Endothelial cell (in vitro differentiated cells): ENCODE measurements at regions not wholly inside any gene's neighbourhood (a gene's known extent, or its start where the extent isn't known, plus 50 kb on each side); places are given as distances from the start of the nearest gene placed in this dataset.
"Not testable (repeated sequence)": the region's sequence is repeated elsewhere in the genome, so short reads cannot be mapped to it uniquely, and the experiment has no call there.

Experiments
- DNase-seq: peaks from one replicate; pipeline ENCODE4 v3.0.0; 2021; ENCODE audit warnings: low spot score
- H3K27ac Mint-ChIP-seq: one replicate; pipeline ENCODE4 v1.8.0; 2021; ENCODE audit warnings: mixed read lengths, inconsistent platforms; ENCODE audit not compliant: unreplicated experiment
- H3K27me3 Mint-ChIP-seq: one replicate; pipeline ENCODE4 v1.8.0; 2021; ENCODE audit warnings: mild to moderate bottlenecking, moderate library complexity, mixed read lengths, inconsistent platforms; ENCODE audit not compliant: unreplicated experiment
- H3K36me3 Mint-ChIP-seq: one replicate; pipeline ENCODE4 v1.8.0; 2021; ENCODE audit warnings: mild to moderate bottlenecking, low read depth, mixed read lengths, inconsistent platforms; ENCODE audit not compliant: unreplicated experiment
- H3K4me1 Mint-ChIP-seq: one replicate; pipeline ENCODE4 v1.8.0; 2021; ENCODE audit warnings: mild to moderate bottlenecking, mixed read lengths, inconsistent platforms; ENCODE audit not compliant: unreplicated experiment
- H3K4me3 Mint-ChIP-seq: one replicate; pipeline ENCODE4 v1.8.0; 2021; ENCODE audit warnings: mild to moderate bottlenecking, mixed read lengths, inconsistent platforms; ENCODE audit not compliant: unreplicated experiment
- H3K9me3 Mint-ChIP-seq: one replicate; pipeline ENCODE4 v1.8.0; 2021; ENCODE audit warnings: mixed read lengths, inconsistent platforms; ENCODE audit not compliant: unreplicated experiment

DNA sequence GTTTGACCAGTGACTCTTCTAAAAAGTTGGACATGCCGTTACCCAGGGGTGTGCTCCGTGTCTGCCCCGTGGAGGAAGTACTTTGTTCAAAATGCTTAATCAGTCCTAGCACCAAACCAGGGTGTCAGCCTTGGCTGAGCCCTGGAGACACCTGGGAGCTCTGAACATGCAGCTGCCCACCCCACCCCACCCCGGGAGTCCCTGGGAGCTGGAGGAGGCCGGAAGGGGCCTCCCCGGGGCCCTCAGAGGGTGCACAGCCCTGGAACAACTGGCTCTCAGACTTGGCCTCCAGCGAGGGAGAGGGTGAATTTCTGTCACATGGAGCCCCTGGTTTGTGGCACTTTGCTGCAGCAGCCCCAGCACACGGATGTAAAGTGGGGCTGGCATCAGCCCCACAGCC lies 152.1 kb downstream of the LAT start:
- DNase-seq, H3K9me3 Mint-ChIP-seq, H3K4me3 Mint-ChIP-seq, H3K27me3 Mint-ChIP-seq, H3K4me1 Mint-ChIP-seq, H3K36me3 Mint-ChIP-seq, H3K27ac Mint-ChIP-seq: not testable (repeated sequence)

DNA sequence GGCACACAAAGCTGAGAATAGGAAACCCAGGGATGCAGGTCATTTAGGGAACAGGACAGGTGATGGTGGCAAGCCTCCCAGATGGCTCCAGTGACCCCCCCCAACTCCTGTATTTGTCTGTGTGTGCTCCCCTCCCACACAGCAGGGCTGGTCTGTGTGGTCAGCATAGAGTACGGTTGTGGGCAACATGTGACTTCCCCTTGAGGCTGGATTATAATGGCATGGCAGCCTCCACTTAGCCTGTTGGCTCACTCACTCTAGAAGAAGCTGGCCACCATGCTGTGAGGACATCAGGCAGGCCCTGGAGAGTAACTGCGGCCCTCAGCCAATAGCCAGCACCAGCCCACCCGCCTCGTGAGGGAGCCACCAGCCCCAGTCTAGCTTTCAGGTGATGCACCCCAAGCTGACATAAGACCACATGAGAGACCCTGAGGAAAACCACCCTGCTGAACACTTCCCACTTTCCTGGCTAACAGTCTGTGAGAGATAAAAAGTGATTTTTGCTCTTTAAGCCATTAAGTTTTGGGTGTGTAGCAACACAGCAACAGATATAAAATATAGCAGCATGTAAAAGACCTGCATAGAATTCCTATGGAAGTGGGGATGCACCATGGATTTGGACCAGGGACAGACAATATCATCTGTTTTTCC lies 151.3 kb downstream of the LAT start:
- H3K27me3 Mint-ChIP-seq, H3K4me3 Mint-ChIP-seq, H3K4me1 Mint-ChIP-seq, DNase-seq, H3K9me3 Mint-ChIP-seq, H3K27ac Mint-ChIP-seq, H3K36me3 Mint-ChIP-seq: not testable (repeated sequence)

DNA sequence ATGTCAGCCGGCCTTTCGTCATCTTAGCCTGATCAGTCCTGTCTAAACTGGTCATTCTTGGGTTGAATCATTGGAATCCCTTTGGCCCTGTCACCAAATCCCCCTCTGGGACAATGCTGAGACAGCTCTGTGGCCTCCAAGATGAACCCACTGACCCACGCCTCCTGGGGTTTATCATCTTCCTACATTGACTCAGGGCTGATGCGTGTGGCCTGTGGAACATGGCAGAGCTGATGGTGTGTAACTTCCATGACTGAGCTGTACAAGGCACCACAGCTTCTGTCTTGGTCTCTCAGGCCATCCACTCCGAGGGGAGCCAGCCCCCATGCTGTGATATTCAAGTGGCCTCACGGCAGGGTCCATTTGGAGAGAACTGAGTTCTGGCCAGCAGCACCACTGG lies 150.2 kb downstream of the LAT start:
- not testable (repeated sequence) for H3K36me3 Mint-ChIP-seq, DNase-seq, H3K4me3 Mint-ChIP-seq, H3K9me3 Mint-ChIP-seq, H3K27me3 Mint-ChIP-seq, H3K27ac Mint-ChIP-seq, H3K4me1 Mint-ChIP-seq

- not testable (repeated sequence) for H3K9me3 Mint-ChIP-seq, H3K27ac Mint-ChIP-seq, H3K4me1 Mint-ChIP-seq, H3K36me3 Mint-ChIP-seq, H3K27me3 Mint-ChIP-seq, DNase-seq, H3K4me3 Mint-ChIP-seq
Measured at GRCh38 chr16:29133681-29134430, 149.0 kb downstream of the LAT start.

DNA sequence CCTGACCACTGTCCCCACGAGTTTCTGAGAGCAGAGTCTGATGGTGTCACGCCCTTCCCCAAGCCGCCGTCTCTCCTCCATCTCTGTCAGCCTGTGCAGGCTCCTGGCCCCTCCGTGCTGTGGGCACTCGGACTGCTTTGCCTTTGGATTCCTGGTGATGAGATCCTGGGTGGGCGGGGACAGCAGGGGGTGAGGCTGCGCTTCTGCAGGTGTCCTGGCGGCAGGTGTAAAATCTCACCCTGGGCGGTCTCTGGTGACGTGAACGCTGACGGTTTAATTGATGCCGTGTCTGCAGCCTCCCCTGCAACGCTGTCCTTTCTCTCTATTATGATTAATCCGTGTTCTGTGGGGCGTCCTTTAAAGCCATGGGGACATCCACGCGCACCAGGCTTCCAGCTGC lies 148.0 kb downstream of the LAT start:
- not testable (repeated sequence) for H3K4me1 Mint-ChIP-seq, H3K36me3 Mint-ChIP-seq, DNase-seq, H3K27ac Mint-ChIP-seq, H3K27me3 Mint-ChIP-seq, H3K4me3 Mint-ChIP-seq, H3K9me3 Mint-ChIP-seq

DNA sequence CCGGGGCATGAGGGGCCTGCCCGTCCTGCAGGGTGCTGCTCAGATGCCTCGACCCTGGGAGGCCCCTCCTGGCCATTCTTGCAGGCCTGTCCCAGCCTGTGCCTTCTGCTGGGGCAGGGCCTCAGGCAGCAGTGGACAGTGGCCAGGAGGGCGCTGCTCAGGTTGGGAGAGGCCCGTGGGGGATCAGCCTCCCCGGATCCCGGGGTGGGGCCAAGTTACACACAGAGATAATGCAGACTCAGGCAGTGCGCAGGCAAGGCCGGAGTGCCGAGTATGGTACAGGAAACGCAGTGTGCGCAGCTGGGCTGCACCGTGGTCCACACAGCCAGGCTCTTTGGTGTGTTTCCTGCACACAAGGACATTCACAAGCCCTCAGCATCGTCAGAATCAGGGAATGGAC lies 147.6 kb downstream of the LAT start:
- DNase-seq, H3K4me3 Mint-ChIP-seq, H3K27me3 Mint-ChIP-seq, H3K4me1 Mint-ChIP-seq, H3K36me3 Mint-ChIP-seq, H3K27ac Mint-ChIP-seq, H3K9me3 Mint-ChIP-seq: not testable (repeated sequence)

DNA sequence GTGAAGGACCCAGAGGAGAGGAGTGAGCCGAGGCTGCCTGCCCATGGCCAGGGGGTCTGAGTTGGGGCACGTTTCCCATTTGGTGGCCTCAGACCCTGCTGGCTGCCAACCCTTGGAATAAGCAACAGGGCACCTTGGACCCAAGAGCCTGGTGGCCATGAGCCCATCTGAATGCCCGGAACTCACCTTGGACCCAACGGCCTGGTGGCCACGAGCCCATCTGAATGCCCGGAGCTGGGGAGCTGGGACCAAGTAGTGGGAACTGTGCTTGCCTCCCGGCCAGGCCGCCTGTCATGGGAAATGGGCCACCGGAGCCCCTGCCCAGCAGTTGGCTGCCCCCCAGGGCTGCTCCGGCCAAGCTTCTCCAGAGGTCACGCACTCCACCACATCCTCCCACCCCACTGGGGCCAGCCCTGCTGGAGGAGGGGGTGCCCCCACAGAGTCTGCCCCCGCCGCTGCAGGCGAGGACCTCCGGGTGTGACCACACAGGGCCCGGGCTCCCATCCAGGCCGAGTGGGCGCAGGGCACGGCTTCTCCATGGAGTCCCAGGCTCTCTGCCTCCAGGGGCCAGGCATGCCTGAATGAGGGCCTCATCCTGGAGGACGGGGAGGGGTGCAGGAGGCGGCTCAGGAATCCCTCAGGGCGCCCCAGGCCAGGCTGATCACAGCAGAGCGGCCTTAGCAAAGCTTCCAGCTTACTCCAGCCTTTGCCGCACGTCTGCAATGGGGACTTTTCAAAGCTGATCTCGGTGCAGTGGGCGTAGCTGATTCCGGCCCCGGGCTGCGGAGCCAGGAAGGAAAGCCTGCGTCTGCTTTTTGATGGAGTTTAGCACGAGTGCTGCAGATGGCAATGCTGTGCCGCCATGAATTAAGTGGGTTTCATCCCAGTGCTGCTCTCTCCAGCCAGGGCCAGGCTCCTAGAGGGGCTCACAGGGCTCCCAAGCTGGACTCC lies 146.3 kb downstream of the LAT start:
- not testable (repeated sequence) for DNase-seq

DNA sequence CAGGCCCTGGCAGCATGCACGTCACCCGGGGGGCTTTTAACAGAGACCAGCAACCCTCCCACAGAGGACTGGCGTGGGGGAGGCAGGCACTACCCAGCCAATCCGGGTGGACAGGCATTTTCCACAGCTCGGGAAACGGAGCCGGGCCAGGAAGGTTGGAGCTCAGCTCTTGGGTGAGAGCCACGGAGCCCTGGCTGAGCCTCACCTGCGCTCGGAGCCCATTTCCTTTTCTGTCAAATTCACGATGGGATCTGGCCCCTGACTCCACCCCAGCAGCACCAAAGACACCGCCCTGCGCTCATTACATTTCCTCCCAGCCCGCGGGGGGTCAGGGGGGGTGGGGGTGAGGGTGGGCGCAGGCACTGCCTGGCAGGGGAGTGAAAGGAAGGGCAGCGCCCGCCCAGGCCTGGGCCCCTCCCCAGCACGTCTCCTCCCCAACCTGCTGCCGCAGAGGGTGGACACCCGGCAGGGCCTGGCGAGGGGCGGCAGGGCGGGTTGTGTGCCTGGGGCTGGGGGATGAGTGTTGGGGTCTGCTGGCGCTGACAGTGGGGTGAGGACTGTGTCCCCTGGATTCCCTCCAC lies 145.4 kb downstream of the LAT start:
- not testable (repeated sequence) for H3K9me3 Mint-ChIP-seq, H3K4me1 Mint-ChIP-seq, H3K27me3 Mint-ChIP-seq, H3K36me3 Mint-ChIP-seq, H3K27ac Mint-ChIP-seq, DNase-seq, H3K4me3 Mint-ChIP-seq

More for the DNA sequence above, 146.3 kb downstream of the LAT start:
- H3K4me3 Mint-ChIP-seq, H3K9me3 Mint-ChIP-seq, H3K27ac Mint-ChIP-seq, H3K36me3 Mint-ChIP-seq, H3K27me3 Mint-ChIP-seq, H3K4me1 Mint-ChIP-seq: not testable (repeated sequence)

GRCh38 chr16:29129458-29130038 lies 144.7 kb downstream of the LAT start:
- H3K9me3 Mint-ChIP-seq, DNase-seq, H3K27me3 Mint-ChIP-seq, H3K4me1 Mint-ChIP-seq, H3K36me3 Mint-ChIP-seq, H3K27ac Mint-ChIP-seq, H3K4me3 Mint-ChIP-seq: not testable (repeated sequence)

DNA sequence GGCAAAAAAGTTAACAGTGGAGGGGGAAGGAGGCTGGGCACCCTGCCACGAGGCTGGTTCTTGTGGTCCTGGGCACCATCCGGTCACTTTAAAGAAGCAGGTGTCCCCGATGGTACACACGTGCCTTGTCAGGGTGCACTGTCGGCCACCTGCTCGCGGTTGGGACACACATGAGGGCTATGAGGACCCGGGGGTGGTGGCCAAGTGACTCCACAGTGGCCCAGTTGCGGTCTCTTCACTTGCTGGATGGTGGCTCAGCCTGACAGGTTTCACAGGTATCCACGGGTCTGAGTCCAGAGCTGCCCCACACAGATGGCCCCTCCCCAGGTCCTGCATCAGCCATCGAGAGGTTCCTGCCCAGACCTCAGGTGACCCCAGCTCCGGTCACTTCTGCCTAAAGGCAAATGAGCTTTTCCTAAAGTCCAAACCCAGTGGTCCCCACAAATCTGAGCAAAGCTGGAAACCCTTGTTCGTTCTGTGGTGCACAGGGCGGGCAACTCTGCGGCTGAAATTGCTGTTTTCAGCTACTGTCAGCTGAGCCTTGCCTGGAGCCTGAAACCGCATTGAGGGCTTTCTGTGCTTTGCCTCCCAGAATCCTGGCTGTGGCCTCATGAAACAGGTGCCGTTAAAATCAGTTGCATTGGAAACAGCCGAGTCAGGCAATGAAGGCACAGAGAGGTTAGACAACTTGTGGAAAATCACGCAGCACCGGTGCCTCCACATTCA lies 144.0 kb downstream of the LAT start:
- not testable (repeated sequence) for H3K27ac Mint-ChIP-seq, H3K9me3 Mint-ChIP-seq, H3K36me3 Mint-ChIP-seq, H3K4me3 Mint-ChIP-seq, H3K4me1 Mint-ChIP-seq, DNase-seq, H3K27me3 Mint-ChIP-seq
